DMS 273 (cell line): ENCODE measurements at regions not wholly inside any gene's neighbourhood (a gene's known extent, or its start where the extent isn't known, plus 50 kb on each side); places are given as distances from the start of the nearest gene placed in this dataset.
"Not testable (repeated sequence)": the region's sequence is repeated elsewhere in the genome, so short reads cannot be mapped to it uniquely, and the experiment has no call there.

Experiments used
- DNase-seq: peaks from one replicate; lab custom pipeline; 2025; ENCODE audit not compliant: unreplicated experiment; lab: John Stamatoyannopoulos, UW

DNA sequence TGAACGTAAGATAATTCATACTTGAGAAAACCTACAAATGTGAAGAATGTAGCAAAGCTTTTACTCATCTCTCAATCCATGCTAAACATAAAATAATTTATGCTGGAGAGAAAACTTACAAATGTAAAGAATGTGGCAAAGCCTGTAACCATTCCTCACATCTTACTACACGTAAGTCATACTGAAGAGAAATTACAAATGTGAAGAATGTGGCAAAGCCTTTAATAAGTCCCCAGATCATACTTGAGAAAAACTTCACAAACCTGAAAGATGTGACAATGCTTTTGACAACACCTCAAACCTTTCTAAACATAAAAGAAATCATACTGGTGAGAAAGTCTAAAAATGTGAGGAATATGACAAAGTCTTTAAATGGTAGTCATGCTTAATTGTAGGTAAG, 89.4 kb downstream of the ZNF675 start:
- no peak for DNase-seq

DNA sequence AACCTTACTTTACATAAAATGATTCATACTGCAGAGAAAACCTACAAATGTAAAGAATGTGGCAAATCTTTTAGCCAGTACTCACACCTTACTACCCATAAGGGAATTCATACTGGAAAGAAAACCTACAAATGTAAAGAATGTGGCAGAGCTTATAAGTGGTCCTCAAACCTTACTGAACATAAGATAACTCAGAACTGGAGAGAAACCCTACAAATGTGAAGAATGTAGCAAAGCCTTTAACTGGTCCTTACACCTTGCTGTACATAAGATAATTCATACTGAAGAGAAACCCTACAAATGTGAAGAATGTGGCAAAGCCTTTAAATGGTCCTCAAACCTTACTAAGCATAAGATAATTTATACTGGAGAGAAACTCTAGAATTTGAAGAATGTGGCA, 90.1 kb downstream of the ZNF675 start:
- DNase-seq: no peak

DNA sequence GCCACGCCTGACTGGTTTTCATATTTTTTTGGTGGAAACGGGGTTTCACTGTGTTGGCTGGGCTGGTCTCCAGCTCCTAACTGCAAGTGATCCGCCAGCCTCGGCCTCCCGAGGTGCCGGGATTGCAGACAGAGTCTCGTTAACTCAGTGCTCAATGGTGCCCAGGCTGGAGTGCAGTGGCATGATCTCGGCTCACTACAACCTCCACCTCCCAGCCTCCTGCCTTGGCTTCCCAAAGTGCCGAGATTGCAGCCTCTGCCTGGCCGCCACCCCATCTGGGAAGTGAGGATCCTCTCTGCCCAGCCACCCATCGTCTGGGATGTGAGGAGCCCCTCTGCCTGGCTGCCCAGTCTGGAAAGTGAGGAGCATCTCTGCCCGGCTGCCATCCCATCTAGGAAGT, 92.7 kb downstream of the ZNF675 start:
- not testable (repeated sequence) for DNase-seq

DNA sequence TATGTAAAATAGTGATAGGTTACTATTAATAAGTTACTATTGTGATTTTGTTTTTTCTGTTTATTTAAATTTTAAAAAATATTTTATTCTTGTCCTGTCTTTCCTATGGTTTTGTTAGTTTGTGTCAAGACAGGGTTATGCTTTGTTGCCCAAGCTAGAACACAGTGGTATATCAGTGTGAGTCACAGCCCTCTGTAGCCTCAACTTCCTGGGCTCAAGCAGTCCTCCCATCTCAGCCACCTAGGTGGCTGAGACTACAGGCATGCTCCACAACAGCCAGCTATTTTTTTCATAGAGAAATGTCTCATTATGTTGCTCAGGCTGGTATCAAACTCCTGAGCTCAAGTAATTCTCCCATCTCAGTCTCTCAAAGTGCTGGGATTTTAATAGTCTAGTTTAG, 99.5 kb downstream of the ZNF675 start:
- no peak for DNase-seq

DNA sequence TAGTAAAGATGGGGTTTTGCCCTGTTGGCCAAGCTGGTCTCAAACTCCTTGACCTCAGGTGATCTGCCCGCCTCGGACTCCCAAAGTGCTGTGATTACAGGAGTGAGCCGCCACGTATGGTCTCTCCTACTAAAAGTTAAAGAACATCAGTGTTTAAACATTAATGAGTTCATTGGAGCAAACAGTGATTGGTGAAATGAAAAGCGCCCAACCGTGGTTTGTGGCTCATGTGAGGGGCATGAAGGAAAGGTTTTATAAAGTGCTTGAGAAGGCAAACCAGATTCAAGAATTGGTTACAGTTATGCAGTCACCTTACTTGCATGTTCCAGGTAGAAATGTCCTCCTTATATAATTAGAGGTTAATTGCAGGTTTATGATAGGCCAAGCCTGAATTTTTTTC, 109.5 kb downstream of the ZNF675 start:
- no peak for DNase-seq

DNA sequence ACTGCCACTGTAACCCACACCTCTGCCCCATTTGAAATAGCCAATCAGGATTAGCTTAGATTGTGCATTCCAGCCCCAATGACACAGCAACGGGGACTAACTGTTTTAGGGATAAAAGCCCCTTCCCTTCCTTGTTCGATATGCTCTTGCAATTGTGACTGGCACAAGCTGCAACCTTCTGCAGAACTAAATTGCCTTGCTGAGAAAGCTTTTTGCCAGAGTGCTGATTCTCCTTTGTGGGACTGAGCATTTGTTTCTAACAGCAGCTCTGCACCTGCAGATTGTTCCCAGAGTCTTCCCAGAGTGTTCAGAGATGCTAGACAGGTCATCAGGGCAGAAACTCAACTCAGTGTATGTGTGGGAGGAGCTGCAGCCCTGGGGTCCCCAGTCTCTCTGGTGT, 115.8 kb downstream of the ZNF675 start:
- no peak for DNase-seq

DNA sequence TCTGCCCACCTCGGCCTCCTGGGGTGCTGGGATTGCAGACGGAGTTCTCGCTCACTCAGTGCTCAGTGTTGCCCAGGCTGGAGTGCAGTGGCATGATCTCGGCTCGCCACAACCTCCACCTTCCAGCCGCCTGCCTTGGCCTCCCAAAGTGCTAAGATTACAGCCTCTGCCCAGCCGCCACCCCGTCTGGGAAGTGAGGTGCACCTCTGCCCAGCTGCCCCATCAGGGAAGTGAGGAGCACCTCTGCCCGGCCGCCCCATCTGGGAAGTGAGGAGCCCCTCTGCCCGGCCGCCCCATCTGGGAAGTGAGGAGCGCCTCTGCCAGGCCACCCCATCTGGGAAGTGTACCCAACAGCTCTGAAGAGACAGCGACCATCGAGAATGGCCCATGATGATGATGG, 118.9 kb downstream of the ZNF675 start:
- DNase-seq: not testable (repeated sequence)

DNA sequence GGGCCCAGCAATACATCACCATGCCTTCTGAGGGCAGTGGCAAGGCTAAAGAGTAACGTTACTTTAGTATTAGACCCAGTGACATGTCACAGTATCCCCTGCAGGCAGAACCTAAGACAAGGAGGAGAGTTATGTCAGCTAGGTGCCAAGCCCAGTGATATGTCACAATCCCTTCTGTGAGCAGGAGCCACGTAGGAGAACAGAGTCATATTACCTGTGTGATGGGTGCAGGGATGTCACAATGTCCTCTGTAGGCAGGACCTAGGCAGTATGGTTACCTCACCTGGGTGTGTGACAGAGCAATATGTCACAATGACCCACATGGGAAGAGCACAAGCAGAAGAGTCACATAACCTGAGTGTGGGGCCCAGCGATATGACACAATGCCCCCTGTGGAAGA, 121.8 kb downstream of the ZNF675 start:
- DNase-seq: no peak

DNA sequence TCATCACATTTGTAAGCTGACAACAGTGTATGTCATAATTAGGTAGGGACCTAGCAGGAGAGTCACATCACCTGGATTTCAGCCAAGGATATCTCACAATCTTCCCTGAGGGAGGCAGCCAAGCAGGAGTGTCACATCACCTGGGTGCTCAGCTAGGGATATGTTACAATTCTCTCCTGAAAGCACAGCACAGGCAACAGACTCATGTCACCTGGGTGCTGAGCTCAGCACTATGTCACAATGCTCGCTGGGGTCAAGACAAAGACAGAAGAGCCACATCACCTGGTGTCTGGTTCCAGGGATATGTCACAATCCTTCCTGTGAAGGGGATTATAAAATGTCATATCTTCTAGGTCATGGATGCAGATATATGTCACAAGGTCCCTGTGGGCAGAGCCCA, 123.7 kb downstream of the ZNF675 start:
- DNase-seq: no peak

DNA sequence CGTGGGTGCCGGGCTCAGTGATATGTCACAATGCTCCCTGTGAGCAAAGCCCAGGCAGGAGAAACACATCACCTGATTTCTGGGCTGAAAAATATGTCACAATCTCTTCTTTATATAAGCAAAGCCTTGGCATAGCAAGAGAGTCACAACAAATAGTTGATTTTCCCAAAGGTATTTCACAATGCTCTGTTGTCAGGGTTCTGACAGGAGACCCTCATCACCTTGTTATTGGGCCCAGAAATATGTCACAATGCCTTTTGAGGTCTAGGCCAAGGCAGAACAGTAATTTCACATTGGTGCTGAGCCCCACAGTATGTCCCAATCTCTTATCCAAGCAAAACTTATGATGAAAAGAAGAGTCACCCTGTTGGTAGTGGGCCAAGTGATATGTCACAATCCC, 125.7 kb downstream of the ZNF675 start:
- DNase-seq: no peak

DNA sequence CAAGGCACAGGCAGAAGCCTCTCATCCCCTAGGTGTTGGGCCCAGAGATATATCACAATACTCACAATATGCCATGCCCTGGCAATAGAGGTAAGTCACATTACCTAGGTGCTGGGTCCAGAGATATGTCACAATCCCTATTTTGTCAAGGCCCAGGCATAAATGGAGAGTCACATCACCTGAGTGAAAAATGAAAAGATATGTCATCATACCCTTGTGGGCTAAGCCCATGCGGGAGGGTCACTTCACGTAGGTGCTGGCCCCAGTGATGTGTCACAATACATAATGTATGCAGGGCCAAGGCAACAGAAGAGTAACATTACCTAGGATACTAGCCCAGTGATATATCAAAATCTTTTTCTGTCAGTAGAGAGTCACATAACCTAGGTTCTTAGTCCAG, 127.0 kb downstream of the ZNF675 start:
- no peak for DNase-seq

DNA sequence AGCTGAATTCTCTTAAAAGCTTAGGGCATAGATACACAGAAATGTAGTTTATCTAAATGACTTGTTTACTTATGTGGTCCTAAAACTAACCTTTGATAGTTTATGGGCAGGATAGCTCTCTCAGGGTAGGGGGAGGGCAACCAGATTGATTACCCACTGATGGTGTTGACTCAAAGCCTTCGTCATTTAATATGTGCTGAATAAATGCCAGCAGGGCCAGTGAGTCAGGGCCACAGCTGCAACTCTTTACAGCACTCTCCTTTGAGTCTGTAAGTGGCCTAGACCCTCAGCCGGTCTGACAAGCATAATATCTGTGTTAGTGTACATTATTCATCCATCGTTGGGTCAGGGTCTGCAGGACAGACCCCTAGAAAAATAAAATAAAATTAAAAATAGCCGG, 128.5 kb downstream of the ZNF675 start:
- DNase-seq: no peak

DNA sequence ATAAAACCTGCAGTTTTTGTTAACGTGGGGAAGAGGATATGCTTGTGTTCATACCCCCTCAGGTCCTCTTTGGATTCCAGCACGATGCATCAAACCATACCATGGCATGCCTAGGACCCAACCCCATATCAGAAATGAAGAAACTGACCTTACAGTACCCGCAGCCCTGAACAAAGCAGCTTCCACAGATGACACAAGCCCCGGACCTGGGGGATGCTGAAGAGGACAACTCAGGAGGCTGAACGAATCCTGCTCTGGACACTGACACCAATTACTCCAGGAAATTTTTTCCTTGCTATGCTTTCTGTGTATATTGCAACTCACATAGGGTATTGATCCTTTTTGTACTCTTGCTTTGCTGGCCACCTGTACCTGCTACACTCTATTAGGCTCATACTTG, 129.6 kb downstream of the ZNF675 start:
- DNase-seq: no peak

DNA sequence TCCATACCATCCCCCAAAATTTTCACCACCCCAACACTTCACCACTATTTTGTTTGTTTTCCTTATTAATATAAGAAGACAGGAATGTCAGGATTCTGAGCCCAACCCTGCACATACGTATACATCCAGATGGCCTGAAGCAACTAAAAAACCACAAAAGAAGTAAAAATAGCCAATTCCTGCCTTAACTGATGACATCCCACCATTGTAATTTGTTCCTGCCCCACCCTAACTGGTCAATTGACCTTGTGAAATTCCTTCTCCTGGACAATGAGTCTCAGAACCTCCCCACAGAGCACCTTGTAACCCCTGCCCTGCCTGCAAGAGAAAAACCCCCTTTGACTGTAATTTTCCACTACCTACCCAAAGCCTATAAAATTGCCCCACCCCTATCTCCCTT, 132.5 kb downstream of the ZNF675 start:
- no peak for DNase-seq

DNA sequence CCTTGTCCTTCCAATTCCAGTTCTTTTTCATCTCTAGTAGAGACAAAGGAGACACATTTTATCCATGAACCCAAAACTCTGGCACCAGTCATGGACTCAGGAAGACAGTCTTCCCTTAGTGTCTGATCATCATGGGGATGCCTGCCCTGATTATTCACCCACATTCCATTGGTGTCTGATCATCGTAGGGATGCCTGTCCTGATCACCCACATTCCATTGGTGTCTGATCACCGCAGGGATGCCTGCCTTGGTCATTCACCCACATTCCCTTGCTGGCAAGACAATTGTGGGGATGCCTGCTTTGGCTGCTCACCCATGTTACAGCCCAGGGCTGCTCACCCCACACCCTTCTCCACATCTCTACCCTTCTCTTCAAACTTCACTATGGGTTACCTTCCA, 136.9 kb downstream of the ZNF675 start:
- DNase-seq: not testable (repeated sequence)

DNA sequence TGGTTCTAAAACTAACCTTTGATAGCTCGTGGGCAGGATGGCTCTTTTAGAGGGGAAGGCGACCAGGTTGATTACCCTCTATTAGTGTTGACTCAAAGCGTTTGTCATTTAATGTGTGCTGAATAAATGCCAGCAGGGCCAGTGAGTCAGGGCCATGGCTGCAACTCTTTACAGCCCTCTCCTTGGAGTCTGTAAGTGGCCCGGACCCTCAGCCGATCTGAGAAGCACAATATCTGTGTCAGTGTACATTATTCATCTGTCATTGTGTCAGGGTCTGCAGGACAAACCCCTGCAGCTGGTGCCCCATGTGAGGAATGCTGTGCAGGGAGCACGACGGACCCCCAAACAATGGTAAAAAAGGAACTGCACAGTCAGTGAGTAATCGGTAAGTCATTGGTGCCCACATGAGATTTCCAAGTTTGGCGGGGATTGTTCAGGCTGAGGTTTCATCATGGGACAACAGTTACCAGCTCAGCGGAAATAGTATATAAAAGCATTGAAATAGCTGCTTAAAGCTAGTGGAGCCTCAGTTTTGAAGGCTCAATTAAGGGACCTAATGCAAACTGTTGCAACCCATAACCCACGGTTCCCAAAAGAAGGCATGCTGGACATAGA, 139.1 kb downstream of the ZNF675 start:
- DNase-seq: no peak

DNA sequence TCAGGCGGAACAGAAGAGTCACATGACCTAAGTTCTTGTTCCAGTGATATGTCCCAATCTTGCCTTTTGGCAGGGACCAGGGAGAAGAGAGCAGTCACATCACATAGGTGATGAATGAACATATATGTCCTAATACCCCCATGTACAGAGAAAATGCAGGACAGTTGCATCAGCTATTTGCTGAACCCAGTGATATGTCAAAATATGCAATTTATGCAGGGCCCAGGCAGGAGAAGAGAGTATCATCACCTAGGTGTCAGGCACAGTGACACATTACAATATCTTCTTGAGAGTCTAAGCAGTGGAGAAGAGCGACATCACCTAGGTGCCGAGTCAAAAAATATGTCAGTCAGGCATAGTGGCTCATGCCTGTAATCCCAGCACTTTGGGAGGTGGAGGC, 139.9 kb downstream of the ZNF675 start:
- no peak for DNase-seq

DNA sequence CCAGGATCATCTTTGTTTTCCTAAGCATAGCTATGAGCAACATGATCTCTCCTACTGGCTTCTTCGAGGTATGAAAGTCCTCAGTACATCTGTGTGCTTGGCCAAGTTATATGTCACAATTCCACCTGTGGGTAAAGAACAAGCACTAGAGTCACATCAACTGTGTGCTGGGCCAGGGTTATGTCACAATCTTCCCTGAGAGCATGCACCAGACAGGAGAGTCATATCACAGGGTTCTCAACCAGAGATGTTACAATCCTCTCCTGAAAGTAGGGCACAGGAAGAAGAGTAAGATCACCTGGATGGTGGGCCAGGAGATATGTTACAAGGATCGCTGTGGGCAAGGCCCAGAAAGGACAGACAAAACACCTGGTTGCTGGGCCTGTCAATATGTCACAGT, 143.7 kb downstream of the ZNF675 start:
- DNase-seq: no peak

DNA sequence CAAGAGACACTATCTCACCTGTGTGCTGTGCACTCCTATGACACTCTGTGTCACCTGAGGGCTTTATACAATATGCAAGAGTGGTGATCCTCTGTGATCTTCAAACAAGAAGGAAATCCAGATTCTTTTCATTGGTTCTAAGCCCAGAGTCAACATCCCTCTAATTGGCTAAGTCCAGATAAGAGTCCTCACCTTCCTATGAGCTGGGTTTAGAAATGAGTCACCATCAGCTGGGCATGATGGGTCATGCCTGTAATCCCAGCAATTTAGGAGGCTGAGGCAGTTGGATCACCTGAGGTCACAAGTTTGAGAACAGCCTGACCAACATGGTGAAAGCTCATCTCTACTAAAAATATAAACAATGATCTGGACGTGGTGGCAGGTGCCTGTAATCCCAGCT, 144.4 kb downstream of the ZNF675 start:
- no peak for DNase-seq

DNA sequence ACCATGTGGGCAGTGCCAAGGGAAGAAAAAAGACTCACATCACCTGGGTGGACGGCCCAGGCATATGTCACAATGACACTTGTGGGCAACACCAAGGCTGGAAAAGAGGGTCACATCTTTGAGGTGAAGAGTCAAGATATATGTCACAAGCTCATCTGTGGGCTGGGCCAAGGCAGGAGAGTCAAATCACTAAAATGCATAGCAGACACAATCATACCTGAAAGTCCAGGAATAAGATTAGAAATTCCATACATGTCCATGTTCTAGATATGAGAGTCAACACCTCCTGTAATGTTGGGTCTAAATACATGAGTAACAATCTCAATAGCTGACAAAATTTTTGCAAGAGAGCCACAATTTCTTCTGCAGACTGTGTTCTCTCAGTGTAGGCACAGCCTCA, 145.0 kb downstream of the ZNF675 start:
- DNase-seq: no peak

DNA sequence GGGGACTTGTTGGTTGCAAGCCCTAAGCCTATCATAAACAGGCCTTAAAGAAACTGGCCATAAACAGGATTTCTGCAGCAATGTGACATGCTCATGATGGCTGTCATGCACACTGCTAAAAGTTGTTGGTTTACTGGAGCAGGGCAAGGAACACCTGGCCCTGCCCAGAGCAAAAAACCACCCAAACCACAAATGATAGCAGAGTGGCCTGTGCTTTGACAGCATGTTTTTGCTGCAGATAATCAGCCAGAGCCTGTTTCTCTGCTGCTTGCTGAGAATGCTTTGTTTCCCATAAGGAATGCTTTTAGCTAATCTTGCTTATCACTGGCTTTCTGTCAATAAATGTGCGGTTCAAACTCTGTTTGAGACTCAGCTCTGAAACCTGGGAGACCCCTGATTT, 144.9 kb upstream of the ZNF91 start:
- DNase-seq: not testable (repeated sequence)

DNA sequence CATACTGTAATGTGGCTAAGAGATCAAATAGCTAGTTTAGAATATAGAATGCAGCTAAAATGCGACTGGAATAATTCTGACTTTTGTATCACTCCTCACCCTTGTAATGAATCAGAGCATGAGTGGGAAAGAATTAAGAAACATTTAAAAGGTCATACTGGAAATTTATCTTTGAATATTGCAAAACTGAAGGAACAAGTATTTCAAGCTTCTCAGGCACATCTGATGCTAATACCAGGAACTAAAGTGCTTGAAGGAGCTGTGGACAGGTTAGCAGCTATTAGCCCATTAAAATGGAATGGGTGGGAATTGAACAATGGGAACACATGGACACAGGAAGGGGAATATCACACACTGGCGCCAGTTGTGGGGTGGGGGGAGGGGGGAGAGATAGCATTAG, 144.2 kb upstream of the ZNF91 start:
- no peak for DNase-seq

DNA sequence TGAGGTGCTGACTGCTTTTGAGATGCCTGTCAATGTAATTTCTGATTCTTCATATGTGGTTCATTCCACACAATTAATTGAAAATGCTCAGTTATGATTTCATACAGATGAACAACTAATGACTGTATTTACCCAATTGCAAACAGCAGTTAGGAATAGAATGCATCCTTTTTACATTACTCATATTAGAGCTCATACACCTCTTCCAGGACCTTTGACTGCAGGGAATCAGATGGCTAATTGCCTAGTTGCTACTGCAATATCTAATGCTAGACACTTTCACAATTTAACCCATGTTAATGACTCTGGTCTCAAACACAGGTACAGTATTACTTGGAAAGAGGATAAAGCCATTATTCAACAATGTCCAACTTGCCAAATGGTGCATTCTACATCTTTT, 141.9 kb upstream of the ZNF91 start:
- not testable (repeated sequence) for DNase-seq

DNA sequence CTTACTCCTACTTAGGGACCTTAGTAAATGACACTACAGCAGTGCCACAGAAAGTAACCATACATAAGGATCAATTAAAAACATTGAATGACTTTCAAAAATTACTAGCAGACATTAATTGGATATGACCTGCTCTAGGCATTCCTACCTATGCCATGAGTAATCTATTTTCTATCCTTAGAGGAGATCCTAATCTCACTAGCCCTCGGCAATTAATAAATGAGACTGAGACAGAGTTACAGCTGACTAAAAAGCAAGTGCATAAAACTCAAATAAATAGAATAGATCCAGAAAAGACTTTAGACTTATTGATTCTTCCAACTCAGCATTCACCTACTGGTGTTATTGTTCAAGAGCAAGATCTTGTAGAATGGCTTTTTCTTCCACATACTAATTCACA, 141.1 kb upstream of the ZNF91 start:
- DNase-seq: not testable (repeated sequence)
